Upper lobe of left lung (tissue), 4 donors: ENCODE measurements at regions not wholly inside any gene's neighbourhood (a gene's known extent, or its start where the extent isn't known, plus 50 kb on each side); places are given as distances from the start of the nearest gene placed in this dataset.

Experiments
- CTCF ChIP-seq, 6 experiments: fragments of 450-650 bp in 4 of 6; fragments of 200-600 bp in 2 of 6; sonication (generic) in 2 of 6; IDR thresholded peaks; one replicate each; pipeline ENCODE4 v1.5.1; 2016 to 2019; ENCODE audit warnings: antibody characterized with exemption in 6 of 6
- EP300 ChIP-seq, 4 donors: sonication (generic); formaldehyde crosslinking; IDR thresholded peaks; one replicate each; pipeline ENCODE4 v1.5.1; 2017; ENCODE audit warnings: antibody characterized with exemption in 4 of 4, control low read depth in 2 of 4
- POLR2A ChIP-seq, 4 donors: fragments of 450-650 bp; IDR thresholded peaks; one replicate each; pipeline ENCODE4 v1.5.1; 2016 to 2017; ENCODE audit warnings: antibody characterized with exemption in 4 of 4, mild to moderate bottlenecking in 2 of 4

- no peak for TF ChIP-seq POLR2A (IDR thresholded peaks at IDR 0.05)
- TF ChIP-seq CTCF (IDR thresholded peaks at IDR 0.05) = no peak
- no peak for TF ChIP-seq EP300 (IDR thresholded peaks at IDR 0.05)
These were observed 397.3 kb upstream of the MIR17HG start for GRCh38 chr13:90950160-90950559.
